Stimulated activated CD8-positive, alpha-beta memory T cell treated with anti-CD3 and anti-CD28 coated beads, Interleukin-7, amount 100 ng/mL, for 24 hours (primary cell): ENCODE measurements at regions not wholly inside any gene's neighbourhood (a gene's known extent, or its start where the extent isn't known, plus 50 kb on each side); places are given as distances from the start of the nearest gene placed in this dataset.

Experiments
- DNase-seq: peaks from one replicate; pipeline ENCODE4 v3.0.0-alpha.2; 2020; ENCODE audit warnings: low read depth

- DNase-seq, result no peak
Observed at GRCh38 chr1:5522531-5523145, 469.6 kb downstream of the NPHP4 start.

DNA sequence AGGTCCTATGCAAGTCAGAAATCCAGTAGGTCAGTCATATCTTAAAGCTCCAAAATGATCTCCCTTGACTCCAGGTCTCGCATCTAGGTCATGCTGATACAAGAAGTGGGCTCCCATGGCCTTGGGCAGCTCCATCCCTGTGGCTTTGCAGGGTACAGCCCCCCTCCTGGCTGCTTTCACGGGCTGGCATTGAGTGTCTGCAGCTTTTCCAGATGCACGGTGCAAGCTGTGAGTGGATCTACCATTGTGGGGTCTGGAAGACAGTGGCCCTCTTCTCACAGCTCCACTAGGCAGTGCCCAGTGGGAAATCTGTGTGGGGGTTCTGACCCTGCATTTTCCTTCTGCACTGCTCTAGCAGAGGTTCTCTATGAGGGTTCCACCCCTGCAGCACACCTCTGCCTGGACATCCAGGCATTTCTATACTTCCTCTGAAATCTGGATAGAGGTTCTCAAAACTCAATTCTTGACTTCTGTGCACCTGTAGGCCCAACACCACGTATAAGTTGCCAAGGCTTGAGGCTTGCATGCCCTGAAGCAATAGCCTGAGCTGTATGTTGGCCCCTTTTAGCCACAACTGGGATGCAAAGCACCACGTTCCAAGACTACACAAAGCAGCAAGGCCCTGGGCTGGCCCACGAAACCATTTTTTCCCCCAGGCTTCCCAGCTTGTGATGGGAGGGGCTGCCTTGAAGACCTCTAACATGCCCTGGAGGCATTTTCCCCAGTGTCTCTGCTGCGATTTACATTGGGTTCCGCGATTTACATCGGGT lies 472.7 kb downstream of the NPHP4 start:
- DNase-seq, result no peak

- DNase-seq, result no peak
Observed at GRCh38 chr1:5516756-5517155, 475.5 kb downstream of the NPHP4 start.

GRCh38 chr1:5515501-5515900 lies 476.7 kb downstream of the NPHP4 start:
- DNase-seq, result no peak

DNA sequence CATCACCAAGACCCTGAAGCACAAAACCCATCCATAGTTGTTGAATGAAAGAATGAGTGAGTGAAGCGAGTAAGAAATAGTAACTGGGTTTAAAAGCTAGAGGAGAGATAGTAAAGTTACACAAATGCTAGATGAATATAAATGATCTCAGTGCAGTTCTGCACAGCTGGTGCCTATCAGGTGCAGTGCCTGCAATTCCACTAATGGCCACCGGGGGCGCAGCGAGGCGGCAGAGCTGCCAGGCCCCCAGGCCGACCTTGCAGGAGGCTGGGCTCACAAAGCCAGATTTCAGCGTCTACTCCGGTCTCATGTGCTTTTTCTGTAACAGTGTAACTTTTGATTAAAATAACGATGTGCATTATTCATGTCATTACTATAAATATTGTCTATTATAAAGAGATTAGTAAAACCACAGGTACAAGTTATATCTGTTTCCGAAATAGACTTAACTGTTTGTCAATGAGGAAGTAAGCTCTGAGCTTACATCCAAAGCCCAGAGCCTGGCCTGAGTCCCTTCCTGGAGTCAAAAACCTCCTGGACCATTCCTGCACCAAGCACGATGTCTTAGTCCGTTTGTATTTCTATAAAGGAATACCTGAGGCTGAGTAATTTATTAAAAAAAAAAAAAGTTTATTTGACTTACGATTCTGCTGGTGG lies 477.6 kb downstream of the NPHP4 start:
- peak; percentile 51 for DNase-seq

- no peak for DNase-seq
Observed at GRCh38 chr1:5513846-5514526, 478.2 kb downstream of the NPHP4 start.

DNA sequence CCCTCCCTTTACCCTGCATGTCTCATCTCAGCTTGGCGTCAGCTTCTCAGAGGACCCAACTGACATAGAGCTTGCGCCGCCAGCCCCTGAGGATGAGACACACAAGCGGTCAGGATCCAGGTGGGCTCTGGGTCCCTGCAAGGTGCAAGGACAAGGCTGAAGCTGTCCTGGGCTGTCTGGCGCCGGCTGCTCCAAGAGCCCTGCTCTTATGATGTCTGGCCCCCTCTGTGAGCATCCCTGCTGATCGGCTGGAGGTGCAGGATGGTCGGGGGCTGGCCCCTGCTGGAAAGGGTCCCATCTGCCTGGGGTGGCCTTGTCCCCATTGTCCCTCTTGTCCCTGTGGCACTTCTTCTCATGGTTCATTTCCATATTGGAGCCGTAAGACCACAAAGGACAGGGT lies 479.0 kb downstream of the NPHP4 start:
- no peak for DNase-seq

DNA sequence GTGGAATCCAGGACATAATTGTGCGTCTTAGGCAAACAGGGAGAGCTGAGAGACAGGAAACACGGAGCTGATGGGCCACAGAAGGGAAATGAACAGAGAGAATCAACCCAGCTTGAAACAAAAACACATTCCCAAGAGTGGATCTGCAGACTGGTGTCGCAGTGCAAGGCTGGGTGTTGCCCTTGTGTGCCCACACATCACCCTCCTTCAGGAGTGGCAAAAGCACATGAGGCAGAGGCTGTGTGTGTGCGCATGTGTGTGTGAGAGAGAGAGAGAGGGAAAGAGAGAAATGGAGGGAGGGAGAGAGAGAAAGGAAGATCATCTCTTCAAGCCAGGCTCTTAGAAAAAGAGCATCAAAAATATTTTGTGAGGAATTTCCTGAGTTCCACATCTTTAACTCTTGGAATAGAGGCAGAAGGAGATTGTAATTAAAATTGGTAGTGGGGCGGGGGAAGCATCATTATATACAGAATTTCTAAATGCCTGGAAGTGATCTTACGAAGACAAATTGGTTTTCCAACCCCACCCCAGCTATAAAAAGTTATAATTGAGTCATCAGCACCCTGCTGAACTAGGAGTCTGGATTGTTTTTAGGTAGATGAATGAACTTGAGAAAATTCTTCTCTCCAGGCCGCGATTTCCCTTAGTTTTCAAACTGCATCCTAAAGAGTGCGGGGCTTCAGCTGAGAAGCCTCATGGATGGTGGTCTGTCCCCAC lies 480.7 kb downstream of the NPHP4 start:
- no peak for DNase-seq

GRCh38 chr1:5509664-5510452 lies 482.4 kb downstream of the NPHP4 start:
- peak; percentile 59 for DNase-seq

GRCh38 chr1:5508669-5509330 lies 483.4 kb downstream of the NPHP4 start:
- no peak for DNase-seq

DNA sequence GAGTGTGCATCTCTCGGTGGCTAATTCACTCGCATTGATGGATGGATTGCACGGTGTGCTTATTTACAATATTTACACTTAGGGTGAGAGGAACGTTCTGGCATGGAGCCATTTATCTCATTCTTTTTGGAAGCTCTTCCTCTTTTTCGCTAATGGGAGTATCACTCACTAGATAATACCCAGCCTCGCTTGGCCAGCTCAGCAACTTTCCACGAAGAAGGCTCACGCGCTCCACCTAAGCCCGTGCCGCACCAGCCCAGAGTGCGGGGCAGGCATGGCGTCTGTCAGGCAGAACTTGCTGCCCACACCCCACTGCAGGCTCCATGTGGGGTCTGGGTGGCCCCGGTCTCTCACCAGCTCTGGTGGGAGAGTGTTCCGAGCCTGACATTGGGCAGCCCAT lies 484.9 kb downstream of the NPHP4 start:
- no peak for DNase-seq

- no peak for DNase-seq
Observed at GRCh38 chr1:5506634-5507033, 485.6 kb downstream of the NPHP4 start.

- no peak for DNase-seq
Observed at GRCh38 chr1:5505944-5506343, 486.3 kb downstream of the NPHP4 start.

DNA sequence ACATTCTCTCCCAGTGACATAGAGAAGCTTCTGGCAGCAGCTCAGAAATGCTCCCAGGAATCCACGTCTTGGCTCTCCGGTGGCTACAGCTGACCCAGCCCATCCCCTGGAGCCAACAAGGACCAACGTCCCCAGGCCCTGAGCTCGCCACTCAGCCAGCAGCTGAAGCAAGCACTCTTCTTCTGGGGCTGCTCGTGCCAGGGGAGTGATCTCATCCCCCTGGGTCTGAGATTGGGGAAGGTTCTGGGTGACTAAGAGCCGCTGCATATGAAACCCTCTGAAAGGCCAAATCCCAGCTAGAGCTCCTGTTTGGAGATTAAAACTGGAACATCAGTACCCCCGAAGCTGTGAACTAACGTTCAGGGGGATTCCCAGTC lies 487.9 kb downstream of the NPHP4 start:
- DNase-seq, result no peak

DNA sequence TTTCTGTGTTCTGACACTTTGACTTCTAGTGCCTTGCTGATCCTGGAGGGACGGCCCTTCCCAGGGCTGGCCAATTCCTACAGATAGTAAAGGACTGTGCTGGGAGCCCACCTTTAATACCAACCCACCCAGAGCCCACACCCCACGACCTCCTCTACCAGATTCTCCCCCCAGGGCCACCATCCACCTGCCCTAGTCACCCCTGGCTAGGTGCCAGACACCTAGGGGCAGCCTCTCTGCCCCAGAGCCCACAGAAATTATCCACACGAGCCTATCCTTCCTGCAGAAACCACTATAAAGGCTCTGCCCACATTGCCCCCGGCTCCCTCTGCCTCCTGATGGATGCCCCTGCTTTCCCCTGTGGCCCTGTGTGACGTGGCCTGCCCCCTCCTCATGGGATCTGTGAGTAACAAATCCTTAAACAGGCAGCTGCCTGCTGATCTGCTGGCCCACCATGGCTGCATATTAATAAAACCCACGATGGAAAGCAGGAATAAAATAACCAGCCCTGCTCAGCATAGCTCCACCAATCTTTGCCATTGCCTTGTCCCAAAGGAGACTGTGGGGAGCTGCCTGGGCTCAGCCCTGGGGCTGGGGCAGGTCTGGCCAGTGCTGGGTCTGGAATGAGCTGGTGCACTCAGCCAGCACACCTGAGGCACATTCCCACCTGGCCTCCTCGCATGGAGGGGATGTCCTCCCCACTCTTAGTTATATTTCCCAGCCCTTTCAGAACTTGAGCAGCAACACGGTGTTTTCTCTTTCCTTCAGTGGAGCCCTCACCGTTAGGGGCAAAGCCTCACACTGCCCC lies 488.5 kb downstream of the NPHP4 start:
- no peak for DNase-seq

GRCh38 chr1:5502311-5503194 lies 489.7 kb downstream of the NPHP4 start:
- DNase-seq, result no peak

GRCh38 chr1:5501206-5501930 lies 490.9 kb downstream of the NPHP4 start:
- no peak for DNase-seq

DNA sequence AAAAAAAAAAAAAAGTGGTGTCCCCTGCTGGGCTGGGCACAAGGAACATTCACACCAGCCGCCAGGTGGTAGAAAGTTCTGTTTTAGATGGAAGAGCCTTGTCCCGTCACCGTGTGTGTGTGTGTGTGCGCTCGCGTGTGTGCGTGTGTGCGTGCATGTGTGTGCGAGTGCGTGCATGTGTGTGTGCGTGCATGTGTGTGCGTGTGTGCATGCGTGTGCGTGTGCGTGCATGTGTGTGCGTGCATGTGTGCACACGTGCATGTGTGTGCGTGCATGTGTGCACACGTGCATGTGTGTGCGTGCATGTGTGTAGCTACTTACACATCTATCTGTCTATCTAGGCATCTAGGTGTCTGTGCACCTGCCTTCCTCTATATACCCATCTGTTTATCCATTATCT lies 491.7 kb downstream of the NPHP4 start:
- DNase-seq, result no peak
